Stimulated activated CD4-positive, alpha-beta T cell treated with anti-CD3 and anti-CD28 coated beads, Interleukin-12 subunit alpha, Interleukin-12 subunit beta, amount 100 ng/mL, for 4 hours (primary cell): ENCODE measurements at regions not wholly inside any gene's neighbourhood (a gene's known extent, or its start where the extent isn't known, plus 50 kb on each side); places are given as distances from the start of the nearest gene placed in this dataset.

Experiments used
- DNase-seq: peaks from one replicate; pipeline ENCODE4 v3.0.0-alpha.2; 2020

DNA sequence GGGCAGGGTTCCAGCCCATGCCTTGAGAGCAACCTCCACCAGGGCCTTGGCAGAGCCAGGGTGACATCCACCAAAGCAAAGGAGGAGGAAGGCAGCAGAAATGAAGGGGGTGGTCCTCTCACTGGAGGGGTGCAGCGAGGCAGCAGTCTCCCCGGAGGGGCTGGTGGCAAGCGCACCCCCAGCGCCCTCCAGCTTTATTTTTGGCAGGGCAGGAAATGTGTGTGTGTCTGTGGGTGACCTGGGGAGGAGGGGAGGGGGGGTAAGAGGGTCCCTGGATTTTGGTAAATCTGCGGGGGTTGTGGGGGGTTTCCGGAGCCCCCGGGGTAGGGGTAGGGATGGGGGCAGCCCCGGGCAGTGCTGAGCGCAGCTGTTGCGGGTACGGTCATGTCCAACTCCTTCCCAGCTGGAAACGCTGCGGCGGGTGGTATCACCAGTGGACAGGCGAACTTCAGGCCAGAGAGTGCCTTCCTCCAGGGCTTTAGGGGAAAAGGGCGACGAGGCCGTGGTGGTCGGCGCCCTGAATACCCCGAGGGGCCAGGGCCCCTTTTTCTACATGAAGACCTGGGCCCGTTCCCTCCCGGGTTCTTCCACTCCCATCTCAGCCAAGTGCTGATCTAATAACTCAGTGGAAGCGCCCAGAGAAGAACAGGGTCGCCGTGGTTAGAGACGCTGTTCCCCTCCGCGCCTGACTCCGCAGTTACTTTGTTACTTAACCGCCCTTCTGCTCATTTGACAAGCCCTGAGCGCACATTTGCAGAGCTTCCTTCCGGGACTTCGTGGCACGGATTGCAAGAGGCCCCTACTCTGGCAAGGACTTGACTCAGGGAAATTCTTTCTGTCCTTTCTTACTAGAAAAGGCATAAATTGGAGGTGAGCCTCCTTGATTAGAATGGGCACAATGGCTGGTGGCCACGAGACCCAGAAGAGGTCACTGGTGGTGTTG, 55.2 kb downstream of the FOS start:
- peak; percentile 27 for DNase-seq

DNA sequence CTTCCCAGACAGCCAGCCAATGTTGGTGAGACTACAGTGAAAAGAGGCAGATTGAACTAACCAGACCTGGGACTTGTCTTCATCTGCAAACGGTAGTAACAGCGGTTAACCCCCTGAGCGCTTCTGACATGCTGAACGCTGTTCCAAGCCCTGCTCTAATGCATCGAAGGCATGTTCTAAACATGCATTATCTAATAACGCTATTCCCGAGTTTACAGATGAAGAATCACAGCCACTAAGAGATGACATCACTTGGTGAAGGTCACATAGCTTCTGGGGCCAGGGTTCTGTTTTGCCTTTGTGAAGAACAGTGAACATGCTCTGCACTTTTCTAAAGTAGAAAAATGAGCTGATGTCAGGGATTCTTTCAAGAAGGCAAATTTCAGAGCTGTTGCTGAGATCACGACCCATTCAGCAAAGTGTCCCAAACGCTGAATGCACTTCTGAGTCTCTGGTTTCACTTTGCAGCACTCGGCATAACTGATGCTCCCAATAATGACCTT, 56.0 kb downstream of the FOS start:
- no peak for DNase-seq

DNA sequence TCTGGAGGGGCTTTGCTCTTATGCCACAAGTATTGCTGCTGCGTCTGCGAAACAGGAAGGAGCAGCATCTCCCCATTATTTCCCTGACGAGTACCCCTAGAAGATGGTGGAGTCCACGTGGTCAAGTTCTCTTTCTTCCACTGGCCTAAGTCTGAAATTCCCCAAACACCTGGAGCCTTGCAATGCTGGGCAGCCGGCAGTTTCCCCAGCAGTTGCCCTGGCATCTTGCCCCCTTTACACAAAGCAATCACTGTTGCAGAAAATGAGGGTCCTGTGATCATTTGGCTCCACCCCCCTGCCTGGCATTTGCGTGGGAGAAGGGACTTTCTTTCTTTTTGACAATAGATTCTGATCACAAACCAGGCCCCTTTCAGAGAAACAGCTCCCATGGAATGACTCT, 56.9 kb downstream of the FOS start:
- DNase-seq, result no peak

DNA sequence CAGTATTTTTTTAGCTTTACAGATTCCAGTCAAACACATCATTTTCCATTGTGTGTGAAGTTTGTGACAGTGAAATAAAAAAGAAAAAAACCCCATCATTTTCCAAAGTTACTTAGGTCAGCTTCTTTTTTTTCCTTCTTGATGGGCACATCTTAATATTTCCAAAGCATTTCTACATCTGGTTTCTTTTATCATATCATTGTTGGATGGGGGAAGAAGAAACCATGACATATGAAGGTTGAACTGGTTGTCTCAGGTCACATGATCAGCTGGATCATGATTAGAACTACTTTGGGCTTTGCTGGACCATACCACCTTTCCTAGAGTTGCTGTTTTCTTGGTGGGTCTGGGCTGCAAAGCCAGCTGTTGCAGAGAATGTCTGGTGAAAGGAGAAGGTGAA, 59.8 kb downstream of the FOS start:
- no peak for DNase-seq

DNA sequence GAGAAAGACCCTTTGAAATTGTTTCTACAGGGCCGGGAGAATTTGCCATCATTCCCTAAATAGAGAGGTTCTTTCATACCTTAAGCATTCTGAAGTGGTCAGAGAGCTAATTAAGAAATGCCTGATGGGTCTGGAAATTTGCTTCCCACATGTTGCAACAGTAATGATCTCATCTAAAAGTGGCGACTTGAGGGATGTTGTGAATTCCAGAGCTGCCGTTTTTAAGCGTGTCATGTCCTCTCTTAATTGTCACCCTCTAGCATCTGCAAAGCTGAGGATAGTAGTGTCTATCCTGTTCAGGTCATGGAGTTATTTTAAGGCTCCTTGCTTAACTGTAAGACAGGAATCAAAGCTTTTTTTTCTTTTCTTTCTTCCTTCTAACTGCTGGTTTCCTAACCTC, 60.4 kb downstream of the FOS start:
- DNase-seq, result no peak

DNA sequence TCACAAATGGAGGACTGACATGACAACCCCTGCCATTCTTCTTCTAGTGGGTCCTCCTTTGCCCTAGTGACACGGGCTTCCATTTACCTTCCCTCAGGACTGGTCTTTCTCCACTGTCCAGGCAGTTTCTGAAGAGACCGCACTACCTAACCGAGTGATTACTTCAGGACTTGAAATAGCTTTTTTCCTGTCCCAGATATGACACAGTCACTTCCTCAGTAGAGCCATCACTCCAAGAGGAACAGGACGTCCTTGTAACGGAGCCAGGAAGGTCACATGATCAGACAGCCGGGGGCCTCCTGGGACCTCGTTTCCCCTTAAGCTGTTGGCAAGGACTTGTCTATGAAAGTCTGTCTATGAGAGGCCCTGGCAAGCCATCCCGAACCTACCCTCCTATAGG, 62.3 kb downstream of the FOS start:
- no peak for DNase-seq

DNA sequence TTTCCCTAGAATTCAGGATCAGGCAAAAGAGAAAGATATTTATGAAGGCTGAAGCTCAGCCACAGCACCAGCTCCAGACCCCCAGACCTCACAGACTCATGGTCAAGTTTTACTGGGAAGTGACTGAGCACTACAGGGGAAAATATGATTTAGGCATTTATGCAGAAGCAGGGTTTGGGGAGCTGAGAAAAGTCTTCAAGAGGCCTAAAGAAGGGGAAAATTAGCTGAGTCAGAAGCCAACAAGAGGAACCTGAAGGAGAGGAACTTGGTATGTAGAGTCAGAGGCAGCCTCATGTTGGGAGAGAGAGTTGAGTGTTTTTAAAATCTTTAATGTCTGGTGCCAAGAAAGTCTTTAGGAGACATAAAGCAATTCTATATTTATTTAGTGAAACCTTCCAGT, 63.0 kb downstream of the FOS start:
- no peak for DNase-seq

DNA sequence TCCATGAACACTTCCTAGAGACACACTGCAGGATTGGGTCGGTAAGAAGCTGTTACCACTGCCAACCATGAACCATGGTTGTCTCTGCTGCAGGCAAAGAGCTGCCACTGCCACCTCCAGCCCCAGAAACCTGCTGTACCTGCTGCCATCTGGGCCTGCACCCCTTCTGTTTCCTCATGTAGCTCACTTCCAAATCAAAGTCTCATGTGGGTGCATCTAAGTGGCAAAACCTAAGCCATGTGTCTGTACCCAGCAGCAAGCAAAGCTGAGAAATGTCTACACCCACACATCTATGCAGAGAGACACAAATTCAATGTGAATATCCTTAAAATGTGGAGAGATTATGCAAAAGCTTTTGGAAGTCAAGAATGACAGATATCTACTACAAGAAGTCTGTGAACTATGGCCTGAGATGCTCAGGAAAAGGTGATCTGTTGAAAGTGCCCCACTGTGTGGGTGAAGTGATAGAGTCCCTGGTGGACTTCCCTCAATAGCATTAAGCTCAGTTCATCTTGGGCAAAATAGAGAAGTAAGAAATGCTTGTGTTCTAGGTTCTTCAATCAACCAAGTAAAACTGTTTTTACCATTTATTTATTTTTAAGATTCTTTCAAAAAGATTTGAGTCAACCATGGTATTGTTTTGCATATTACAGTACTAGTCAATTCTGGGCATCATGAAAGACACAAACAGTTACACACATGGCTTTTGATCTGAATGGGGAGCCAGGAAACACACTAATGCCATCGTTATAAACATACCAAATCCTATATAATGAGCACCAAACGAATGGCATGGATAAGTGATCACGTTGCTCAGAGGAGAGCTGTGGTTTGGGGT, 64.4 kb downstream of the FOS start:
- no peak for DNase-seq

DNA sequence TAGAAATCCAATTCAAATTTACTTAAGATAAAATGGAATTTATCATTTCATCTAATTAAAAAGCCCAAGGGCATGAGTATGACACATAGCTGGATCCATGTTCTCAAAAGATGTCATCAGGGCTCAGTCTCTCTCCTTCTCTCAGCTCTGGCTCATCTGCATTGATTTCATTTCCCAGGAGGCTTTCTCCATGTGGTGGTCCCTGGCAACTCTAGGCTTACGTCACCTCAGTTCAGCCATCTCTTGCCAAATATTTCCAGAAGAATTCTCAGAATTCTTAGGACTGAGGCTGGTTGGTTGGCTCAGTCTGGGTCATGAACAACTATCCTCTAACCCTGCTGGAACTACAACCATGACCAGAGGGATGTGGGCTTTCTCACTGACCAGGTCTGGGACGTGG, 65.3 kb downstream of the FOS start:
- DNase-seq, result no peak

DNA sequence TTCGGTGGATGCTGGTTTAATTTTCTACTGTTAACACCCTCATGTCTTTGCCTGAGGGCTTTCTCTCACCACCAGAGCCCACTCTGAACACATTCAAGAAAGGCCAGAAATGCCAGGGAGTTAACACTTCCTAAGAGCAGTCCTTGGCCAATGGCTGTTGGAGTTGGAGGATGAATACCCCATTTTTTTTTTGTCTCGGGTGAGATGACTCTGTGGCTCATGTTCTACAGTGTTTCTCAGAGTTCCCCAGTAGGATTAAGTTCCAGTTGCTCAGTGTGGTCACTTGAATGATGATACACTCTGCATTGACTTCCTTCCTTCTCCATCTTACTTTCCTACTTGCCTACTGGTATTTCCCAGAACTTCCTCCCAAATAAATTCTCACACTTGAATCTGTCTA, 65.8 kb downstream of the FOS start:
- DNase-seq, result no peak

DNA sequence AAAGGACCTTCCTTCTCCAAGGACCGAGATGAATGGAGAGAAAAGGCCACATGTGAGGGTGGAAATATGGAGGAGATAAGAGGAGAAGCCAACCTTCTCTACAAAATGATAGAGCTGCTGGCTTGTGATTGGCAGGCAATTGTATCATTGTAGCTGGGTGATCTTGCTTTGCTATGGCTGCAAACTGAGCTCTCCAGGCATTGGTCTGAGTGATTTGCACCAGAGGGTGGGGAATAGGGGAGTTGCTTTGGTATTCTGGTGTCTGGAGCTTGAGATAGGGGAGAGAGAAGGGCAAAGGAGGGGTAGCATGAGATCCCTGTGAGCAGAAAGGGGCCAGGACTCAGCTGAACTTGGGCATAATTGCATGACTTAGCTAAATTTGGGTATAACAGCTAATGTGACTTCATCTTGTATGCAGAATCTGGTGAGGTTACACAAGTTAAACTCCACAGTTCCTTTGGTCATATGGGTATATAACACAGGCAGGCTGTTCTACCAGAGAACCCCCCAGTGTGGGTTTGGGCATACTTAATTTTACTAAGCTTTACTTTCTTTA, 72.0 kb downstream of the FOS start:
- DNase-seq, result no peak

DNA sequence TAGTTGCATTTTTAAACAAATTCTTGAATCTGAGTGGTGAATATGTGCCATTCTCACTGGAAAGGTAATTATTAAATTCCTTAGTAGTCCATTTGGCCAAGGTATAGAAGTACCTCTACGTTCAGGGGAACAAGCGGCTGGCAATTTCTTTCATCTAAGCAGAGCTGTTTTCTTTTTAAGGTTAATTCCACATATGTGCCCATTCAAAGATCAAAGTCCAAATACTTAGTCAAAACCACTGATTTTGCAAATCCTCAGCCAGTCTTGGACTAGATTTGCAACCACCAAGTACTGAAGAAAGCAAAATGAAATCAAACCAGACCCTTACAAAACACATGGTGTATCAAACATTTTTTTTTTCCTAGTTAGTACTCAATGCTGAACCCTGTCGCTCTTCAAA, 68.7 kb upstream of the JDP2 start:
- DNase-seq, result no peak

DNA sequence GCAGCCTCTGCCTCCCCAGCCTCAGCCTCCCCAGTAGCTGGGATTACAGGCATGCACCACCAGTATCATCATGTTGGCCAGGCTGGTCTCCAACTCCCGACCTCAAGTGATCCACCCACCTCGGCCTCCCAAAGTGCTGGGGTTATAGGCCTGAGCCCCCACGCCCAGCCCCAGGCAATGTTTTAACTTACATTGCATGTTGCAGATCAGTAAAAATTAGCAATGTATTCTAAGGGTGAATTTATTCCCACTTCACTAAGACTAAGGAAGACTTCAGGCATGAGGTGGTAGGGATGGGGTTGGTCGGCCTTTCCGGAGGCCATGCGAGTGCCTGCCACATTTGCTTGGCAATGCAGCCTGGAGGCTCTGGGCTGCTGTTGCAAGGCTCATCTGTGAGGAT, 66.8 kb upstream of the JDP2 start:
- DNase-seq, result no peak

DNA sequence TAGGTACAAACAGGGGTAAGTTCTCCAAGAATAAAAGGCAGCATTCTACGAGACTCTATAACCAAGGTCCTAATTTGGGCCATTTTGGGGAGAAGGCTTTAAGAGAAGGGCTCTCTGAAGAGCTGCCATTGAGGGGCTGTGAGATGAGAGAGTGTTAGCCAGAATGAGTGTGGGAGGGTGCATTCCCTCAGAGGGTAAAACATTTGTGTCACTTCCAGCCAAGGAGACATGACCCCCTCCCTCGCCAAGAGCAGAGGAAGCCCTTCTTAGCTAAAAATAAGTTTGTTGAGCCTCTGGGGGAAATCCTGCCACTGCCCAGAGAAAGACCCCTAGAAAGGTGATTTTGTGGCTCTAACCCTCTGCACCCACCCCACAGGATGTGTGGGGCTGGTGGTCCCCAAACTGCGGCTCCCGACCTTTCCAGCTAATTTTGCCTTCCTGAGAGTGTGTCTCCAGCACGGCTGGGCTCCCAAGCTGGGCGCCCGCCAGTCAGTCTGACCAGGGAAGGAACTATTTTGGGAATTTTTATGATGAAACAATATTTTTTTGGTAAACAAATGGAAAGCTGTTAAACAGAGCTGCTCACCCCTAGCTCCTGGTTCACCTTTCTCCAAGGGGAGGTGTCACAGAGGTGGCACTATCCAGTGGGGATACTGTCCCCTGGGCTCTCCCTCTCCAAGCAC, 65.9 kb upstream of the JDP2 start:
- DNase-seq, result no peak

DNA sequence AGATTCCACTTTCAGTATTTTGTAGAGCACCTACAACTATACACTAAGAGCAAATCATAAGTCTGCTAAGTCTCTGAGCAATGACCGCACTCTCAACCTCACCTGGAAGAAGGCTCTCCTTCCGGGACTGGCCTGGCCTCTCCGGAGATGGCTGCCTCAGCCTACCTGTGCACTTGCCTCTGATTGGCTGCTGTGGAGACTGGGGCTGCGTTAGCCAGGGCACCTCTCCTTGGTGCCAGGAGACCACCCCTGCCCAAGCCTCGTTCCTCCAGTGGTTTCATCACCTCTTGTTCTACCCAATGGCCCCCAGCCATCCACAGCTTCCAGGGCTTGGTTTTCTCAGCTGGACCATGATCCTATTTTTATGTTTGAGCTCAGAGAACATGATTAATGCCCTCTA, 64.7 kb upstream of the JDP2 start:
- DNase-seq, result no peak

DNA sequence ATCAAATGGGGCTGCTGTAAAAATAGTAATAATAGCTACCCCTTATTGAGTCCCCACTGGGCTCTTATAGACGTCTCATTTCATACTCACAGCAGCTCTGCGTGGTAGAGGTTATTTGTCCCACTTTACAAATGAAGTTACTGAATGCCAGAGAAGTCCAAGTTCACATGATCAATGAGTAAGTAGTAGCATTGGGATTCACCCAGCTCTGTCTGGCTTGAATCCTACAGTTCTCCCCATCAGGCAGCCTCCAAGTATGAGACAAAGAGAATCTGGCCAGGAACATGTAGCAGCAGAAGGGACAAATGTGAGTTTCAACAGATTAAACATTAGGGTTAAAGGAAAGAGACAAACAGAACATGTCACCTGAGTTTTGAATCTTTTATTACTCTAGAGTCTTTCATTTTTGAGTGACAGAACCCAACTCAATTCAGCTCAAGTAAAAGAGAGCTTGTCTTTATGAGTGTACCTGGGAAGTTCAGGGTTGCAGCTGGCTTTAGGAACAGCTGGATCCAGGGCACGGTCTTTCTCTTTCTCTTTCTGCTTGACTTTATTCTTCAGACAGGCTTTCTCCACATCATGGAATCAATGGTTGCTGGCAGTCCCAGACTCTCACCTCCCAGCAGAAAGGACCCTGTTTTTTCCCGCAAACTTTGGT, 64.1 kb upstream of the JDP2 start:
- no peak for DNase-seq

DNA sequence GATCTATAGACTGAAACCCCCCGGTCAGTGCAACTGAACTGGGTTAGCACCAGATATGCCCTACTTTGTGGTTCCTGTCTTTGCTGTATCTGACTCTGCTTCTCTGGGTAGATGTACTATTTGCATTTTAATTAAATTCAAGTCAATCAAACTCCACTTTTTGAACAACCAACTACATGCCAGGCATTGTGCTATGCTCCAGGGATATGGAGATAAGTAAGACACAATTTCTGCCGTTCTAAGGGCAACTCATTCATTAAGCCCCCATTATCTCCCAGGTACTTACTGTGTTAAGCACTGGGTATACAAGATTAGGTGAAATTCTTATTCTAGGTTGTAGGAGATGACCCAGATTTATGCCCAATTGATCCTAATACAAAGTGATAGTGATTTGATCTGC, 62.7 kb upstream of the JDP2 start:
- no peak for DNase-seq

DNA sequence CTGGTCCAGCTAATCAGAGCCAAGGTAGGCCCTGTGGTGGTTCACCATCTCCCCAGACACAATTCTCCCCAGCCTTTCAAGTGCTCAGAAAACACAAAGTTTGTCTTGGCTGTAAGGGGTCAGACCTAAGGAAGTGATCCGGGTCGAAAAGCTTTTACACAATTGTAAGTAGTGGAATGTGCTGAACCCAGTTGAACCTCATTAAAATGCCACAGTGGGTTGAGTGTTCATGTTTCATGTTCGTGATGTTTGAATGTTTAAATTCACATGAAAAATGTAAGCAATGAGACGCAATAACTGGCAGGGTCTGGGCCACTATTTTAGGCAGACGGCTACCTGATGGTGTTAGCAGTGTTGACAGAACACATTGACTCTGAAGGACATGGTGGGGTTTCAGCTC, 60.9 kb upstream of the JDP2 start:
- no peak for DNase-seq

DNA sequence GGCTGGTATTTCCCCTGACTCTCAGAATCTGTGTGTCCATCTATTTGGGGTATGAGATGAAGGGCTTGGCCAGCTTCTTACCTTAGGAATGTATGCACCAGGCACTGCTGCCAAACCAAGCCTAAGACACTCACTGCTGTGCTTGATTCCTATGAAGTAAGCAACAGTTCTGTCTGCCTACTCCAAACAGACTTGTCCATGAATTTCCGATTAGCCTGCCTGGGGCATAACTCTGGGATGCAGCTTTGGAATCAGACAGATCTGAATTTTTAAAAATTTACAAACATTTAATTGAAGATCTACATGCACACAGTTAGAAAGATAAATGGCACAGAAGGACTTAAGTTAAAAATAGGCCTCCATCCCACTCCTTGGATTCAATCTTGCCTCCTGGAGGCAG, 59.5 kb upstream of the JDP2 start:
- no peak for DNase-seq

DNA sequence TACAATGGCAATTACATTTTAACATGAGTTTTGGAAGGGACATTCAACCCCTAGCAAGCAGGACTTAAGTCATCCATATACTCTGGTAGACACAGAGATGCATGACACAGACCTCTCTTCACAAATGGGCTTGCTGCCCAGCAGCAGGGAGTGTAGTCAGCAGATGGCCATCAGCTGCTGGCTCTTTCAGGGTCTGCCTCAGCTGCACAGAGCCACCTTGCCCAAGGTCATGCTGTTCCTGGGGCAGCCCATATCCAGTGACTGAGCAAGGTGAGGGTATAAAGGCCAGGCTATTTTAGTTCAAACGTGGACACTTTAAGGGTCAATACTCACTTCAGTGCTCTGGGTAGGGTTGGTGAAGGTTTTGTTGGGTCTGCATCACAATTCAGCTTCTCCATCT, 58.3 kb upstream of the JDP2 start:
- DNase-seq, result no peak

DNA sequence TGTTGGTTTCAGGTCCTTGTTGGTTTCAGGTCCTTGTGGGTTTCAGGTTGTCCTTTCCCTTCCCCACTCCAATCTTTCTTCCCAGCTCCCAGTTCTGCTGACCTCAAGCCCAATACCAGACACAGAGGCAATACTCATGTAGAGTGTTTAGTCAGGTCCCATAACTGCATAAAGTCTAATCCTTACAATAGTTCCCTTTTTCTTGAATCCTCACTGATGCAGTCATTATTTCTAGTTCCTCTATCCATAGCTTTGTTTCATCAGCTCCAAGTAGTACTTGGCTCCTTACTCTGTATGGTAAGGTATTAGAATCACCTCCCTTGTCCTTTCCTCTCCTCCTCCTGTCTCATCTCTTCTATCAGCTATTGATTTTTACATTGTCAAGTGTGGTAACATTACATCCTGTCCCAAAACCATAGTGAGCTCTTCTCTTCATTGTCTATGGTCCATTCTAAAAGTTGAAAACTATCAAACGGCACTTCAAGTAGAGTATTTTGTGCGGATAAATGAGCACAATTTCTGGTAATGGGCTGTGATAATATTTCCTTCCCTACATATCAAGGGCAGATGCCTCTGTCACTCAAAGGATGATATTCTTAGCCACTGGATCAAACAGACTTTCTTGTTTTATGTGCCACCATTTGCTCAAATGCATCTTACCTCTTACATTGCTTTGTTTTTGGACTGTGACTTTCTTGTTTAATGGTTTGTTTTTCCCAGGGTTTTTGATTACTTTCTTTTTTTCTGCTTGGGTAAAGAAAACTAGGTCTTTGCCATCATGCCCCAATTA, 57.2 kb upstream of the JDP2 start:
- no peak for DNase-seq

DNA sequence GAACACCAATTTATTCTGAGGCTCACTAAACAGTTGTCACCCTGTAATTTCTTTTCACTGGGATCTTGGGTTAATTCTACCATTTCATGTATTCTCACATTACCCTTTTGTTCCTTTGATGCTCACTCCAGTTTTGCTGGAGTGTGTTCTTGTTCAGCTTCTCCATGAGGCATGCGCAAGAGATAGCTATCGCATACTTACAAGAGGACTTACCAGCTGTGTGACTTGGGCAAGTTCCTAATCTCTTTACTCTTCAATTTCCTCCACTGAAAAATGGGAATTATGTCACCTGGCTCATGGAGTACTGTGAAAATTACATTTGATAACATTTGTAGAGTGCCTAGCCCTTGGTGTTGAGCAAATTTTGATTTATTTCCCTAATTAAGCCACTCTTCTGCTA, 56.5 kb upstream of the JDP2 start:
- no peak for DNase-seq
